BE2C (cell line): ENCODE measurements at regions not wholly inside any gene's neighbourhood (a gene's known extent, or its start where the extent isn't known, plus 50 kb on each side); places are given as distances from the start of the nearest gene placed in this dataset.
"Not testable (repeated sequence)": the region's sequence is repeated elsewhere in the genome, so short reads cannot be mapped to it uniquely, and the experiment has no call there.

ENCODE experiments used
- DNase-seq: peaks from one replicate; pipeline ENCODE4 v3.0.0-alpha.2; 2020
- H3K27me3 ChIP-seq: fragments of 250-450 bp; sonication (Bioruptor Pico); 2 replicates; pipeline ENCODE4 v1.5.1; 2020; ENCODE audit warnings: mild to moderate bottlenecking
- H3K36me3 ChIP-seq: fragments of 250-450 bp; sonication (Bioruptor Pico); 2 replicates; pipeline ENCODE4 v1.5.1; 2020; ENCODE audit warnings: mild to moderate bottlenecking
- H3K4me1 ChIP-seq: fragments of 250-450 bp; sonication (Bioruptor Pico); 2 replicates; pipeline ENCODE4 v1.5.1; 2020
- H3K4me3 ChIP-seq: 2 replicates; pipeline ENCODE4 v1.5.1; 2011; ENCODE audit warnings: low read depth, low read length
- H3K9me3 ChIP-seq: fragments of 250-450 bp; sonication (Bioruptor Pico); 2 replicates; pipeline ENCODE4 v1.5.1; 2020
- TF ChIP-seq, protein P1 (sequence below): IDR thresholded peaks from 2 replicates; pipeline ENCODE4 v1.5.1; 2012; ENCODE audit warnings: mild to moderate bottlenecking, low read depth, low read length

DNA sequence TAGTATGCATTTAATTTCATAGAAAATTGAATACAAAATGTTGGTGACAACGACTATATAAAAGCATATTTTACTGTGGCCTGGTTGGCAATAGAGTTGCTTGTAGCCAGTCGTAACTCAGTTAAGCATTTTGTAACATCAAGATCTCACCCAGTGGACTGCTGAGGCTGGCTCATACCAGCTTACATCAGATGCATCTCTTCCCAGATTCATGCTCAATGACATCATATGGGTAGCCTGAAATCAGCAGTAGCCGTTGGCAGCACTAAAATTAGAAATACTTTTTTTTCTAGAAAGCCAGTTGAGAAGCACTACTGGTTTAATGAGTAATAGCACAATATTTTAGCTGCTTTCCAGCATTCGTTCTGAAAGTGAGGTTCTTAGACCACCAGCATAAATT is 341.2 kb downstream of the TECRL start:
- no peaks in the 10 kb centered on the region for H3K9me3 ChIP-seq
- TF ChIP-seq, protein P1, sequence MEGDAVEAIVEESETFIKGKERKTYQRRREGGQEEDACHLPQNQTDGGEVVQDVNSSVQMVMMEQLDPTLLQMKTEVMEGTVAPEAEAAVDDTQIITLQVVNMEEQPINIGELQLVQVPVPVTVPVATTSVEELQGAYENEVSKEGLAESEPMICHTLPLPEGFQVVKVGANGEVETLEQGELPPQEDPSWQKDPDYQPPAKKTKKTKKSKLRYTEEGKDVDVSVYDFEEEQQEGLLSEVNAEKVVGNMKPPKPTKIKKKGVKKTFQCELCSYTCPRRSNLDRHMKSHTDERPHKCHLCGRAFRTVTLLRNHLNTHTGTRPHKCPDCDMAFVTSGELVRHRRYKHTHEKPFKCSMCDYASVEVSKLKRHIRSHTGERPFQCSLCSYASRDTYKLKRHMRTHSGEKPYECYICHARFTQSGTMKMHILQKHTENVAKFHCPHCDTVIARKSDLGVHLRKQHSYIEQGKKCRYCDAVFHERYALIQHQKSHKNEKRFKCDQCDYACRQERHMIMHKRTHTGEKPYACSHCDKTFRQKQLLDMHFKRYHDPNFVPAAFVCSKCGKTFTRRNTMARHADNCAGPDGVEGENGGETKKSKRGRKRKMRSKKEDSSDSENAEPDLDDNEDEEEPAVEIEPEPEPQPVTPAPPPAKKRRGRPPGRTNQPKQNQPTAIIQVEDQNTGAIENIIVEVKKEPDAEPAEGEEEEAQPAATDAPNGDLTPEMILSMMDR, result no peak
- no peak overlapping the region for H3K4me3 ChIP-seq
- H3K27me3 ChIP-seq, result no peaks in the 10 kb centered on the region
- no peaks in the 10 kb centered on the region for H3K4me1 ChIP-seq
- H3K36me3 ChIP-seq, result no peaks in the 10 kb centered on the region
- DNase-seq, result no peak

DNA sequence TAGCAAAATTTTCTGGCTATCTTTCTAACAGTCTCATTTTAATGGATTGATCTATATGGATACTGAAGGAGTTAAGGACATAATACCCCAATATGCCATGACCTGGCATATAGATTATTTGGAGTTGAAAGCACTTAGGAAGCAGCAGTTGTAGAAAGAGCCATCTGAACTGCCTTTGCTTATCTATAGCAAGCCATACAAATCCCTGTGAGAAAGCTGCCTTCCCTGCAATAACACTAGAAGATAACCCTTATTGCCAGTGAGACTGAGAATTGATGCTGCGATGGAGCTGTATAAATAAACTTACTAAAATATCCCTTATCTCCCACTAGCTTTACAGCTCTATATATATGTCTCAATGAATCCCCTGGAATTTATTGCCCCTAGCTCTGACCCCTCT is 346.3 kb downstream of the TECRL start:
- no peaks in the 10 kb centered on the region for H3K27me3 ChIP-seq
- DNase-seq, result no peak
- H3K4me1 ChIP-seq, result no peaks in the 10 kb centered on the region
- TF ChIP-seq, protein P1, result no peak
- H3K9me3 ChIP-seq, result no peaks in the 10 kb centered on the region
- H3K36me3 ChIP-seq, result no peaks in the 10 kb centered on the region
- H3K4me3 ChIP-seq, result no peak overlapping the region

DNA sequence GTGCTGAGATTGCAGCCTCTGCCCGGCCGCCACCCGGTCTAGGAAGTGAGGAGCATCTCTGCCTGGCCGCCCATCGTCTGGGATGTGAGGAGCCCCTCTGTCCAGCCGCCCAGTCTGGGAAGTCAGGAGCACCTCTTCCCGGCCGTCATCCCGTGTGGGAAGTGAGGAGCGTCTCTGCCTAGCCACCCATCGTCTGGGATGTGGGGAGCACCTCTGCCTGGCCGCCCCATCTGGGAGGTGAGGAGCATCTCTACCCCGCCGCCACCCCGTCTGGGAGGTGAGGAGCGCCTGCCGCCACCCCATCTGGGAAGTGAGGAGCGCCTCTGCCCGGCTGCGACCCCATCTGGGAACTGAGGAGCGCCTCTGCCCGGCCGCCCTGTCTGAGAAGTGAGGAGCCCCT is 372.2 kb downstream of the TECRL start:
- not testable (repeated sequence) for H3K27me3 ChIP-seq, H3K4me1 ChIP-seq, H3K9me3 ChIP-seq, H3K4me3 ChIP-seq, H3K36me3 ChIP-seq
- DNase-seq, result peak; percentile 5

DNA sequence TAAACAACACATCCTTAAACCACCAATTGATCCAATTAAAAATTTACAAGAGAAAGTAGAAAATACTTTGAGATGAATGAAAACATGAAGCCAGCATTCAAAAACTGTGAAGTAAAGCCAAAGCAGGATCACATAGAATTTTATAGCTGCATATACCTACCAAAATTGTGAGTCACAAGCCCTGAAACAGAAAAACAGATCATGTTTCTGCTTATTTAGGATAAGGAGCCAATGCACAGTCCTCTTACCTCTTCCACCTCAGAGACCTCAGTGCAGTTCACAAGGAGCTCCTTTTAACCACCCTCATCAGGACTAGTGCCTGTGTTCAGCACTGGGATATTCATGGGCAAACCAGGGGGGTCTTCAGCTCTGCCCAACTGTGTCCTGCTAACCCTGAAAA is 386.7 kb downstream of the TECRL start:
- TF ChIP-seq, protein P1, result no peak
- no peaks in the 10 kb centered on the region for H3K36me3 ChIP-seq
- H3K27me3 ChIP-seq, result no peaks in the 10 kb centered on the region
- no peak overlapping the region for H3K4me3 ChIP-seq
- H3K9me3 ChIP-seq, result no peaks in the 10 kb centered on the region
- no peaks in the 10 kb centered on the region for H3K4me1 ChIP-seq
- DNase-seq, result no peak

DNA sequence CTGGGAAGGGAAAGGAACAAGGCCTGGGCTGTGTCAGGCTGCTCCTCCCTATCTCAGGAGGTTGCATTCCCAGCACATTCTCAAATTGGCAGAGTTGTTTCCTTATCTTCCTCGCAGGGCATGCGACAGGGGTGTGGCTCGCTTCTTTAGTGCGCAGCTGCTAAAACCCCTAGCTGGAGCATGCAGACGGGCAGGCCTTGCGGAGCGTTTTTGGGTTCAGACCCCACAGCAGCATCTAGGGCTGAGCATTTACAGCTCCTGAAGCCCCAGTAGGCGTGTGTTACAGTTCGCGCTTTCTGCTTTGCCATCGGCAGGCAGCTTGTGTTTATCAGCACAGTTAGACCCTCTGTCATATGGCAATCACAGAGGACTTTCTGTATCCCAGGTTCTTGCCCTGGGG is 392.4 kb downstream of the TECRL start:
- no peak for DNase-seq
- no peaks in the 10 kb centered on the region for H3K27me3 ChIP-seq
- no peaks in the 10 kb centered on the region for H3K4me1 ChIP-seq
- no peaks in the 10 kb centered on the region for H3K36me3 ChIP-seq
- TF ChIP-seq, protein P1, result no peak
- no peaks in the 10 kb centered on the region for H3K9me3 ChIP-seq
- H3K4me3 ChIP-seq, result no peak overlapping the region

DNA sequence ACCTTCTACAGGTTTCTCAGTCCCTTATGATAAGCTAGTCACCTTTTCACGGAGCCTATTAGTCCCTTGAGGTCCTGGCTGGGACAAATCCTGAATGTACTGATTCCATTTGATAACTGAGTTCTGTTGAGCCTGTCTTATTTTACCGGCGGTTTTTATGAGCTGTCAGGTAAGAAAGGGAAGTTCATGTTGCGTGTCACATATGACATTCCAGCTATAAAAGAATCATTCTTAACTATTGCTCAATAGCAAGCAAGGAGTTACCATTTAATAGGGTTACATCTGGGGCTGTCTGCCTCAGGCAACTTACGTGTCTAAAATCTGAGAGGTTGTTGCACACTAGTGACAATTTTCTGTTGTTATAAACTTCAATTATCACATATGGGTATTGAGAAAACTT is 394.6 kb downstream of the TECRL start:
- Histone ChIP-seq H3K36me3 (no peaks in the 10 kb centered on the region), H3K4me3 (no peak overlapping the region), H3K9me3 (no peaks in the 10 kb centered on the region; the same call in 1 of the 2 replicates), H3K4me1 (no peaks in the 10 kb centered on the region), H3K27me3 (no peaks in the 10 kb centered on the region)
- TF ChIP-seq, protein P1, result no peak
- no peak for DNase-seq
